Prostate gland (tissue), 2 donors: ENCODE measurements at regions not wholly inside any gene's neighbourhood (a gene's known extent, or its start where the extent isn't known, plus 50 kb on each side); places are given as distances from the start of the nearest gene placed in this dataset.
"Not testable (repeated sequence)": the region's sequence is repeated elsewhere in the genome, so short reads cannot be mapped to it uniquely, and the experiment has no call there.

Experiments
- CTCF ChIP-seq, 4 experiments: fragments of 200-600 bp in 2 of 4; fragments of 450-650 bp in 2 of 4; sonication (generic) in 2 of 4; IDR thresholded peaks; 1 replicate in 3 of 4; 2 replicates in 1 of 4; pipeline ENCODE4 v1.5.1; 2016 to 2019; ENCODE audit warnings: antibody characterized with exemption in 4 of 4, mild to moderate bottlenecking in 2 of 4, moderate library complexity in 2 of 4
- POLR2A ChIP-seq: fragments of 450-650 bp; IDR thresholded peaks from one replicate; pipeline ENCODE4 v1.6.1; 2016; ENCODE audit warnings: antibody characterized with exemption, mild to moderate bottlenecking
- POLR2AphosphoS5 ChIP-seq: sonication (generic); formaldehyde crosslinking; IDR thresholded peaks from one replicate; pipeline ENCODE4 v1.6.1; 2017; ENCODE audit warnings: antibody characterized with exemption

GRCh38 chr2:89982246-89982645 is 1290.8 kb downstream of the RPIA start:
- not testable (repeated sequence) for TF ChIP-seq CTCF (IDR thresholded peaks at IDR 0.05); POLR2AphosphoS5; POLR2A
